HEK293T (cell line): ENCODE measurements at regions not wholly inside any gene's neighbourhood (a gene's known extent, or its start where the extent isn't known, plus 50 kb on each side); places are given as distances from the start of the nearest gene placed in this dataset.

ENCODE experiments used
- CTCF ChIA-PET: fragments of 350-600 bp; formaldehyde crosslinking; extraction: SDS; loops from one replicate; lab custom pipeline; 2021; ENCODE audit warnings: antibody characterized with exemption, inconsistent platforms; lab: Yijun Ruan, JAX
- POLR2A ChIA-PET: fragments of 350-600 bp; formaldehyde crosslinking; extraction: SDS; loops from one replicate; lab custom pipeline; 2020; ENCODE audit warnings: antibody characterized with exemption, inconsistent platforms; lab: Yijun Ruan, JAX
- DNase-seq: peaks from one replicate; pipeline ENCODE4 v3.0.0; 2012; ENCODE audit warnings: mixed read lengths; ENCODE audit errors: extremely low spot score
- ARNT ChIP-seq: fragments of 450-650 bp; IDR thresholded peaks from 2 replicates; pipeline ENCODE4 v1.6.1; 2017; ENCODE audit warnings: mild to moderate bottlenecking
- BHLHE40 ChIP-seq: fragments of 450-650 bp; IDR thresholded peaks from 2 replicates; pipeline ENCODE4 v1.6.1; 2016; ENCODE audit warnings: mild to moderate bottlenecking, moderate library complexity, borderline replicate concordance
- CTBP1 ChIP-seq: fragments of 450-650 bp; IDR thresholded peaks from 2 replicates; pipeline ENCODE4 v1.6.1; 2016; ENCODE audit warnings: borderline replicate concordance
- ELF4 ChIP-seq: fragments of 450-650 bp; IDR thresholded peaks from 2 replicates; pipeline ENCODE4 v1.6.1; 2017; ENCODE audit warnings: antibody characterized with exemption
- FOXA1 ChIP-seq: fragments of 450-650 bp; IDR thresholded peaks from 2 replicates; pipeline ENCODE4 v1.6.1; 2016; ENCODE audit warnings: mild to moderate bottlenecking
- FOXK2 ChIP-seq: fragments of 450-650 bp; IDR thresholded peaks from 2 replicates; pipeline ENCODE4 v1.6.1; 2016; ENCODE audit warnings: mild to moderate bottlenecking
- FOXM1 ChIP-seq: fragments of 450-650 bp; IDR thresholded peaks from 2 replicates; pipeline ENCODE4 v1.6.1; 2017; ENCODE audit warnings: mild to moderate bottlenecking, borderline replicate concordance
- HDGF ChIP-seq: fragments of 450-650 bp; IDR thresholded peaks from 2 replicates; pipeline ENCODE4 v1.6.1; 2017; ENCODE audit warnings: antibody characterized with exemption, borderline replicate concordance
- L3MBTL2 ChIP-seq: fragments of 450-650 bp; conservative IDR thresholded peaks from 2 replicates; pipeline ENCODE4 v1.6.1; 2016; ENCODE audit warnings: mild to moderate bottlenecking
- LEF1 ChIP-seq: fragments of 450-650 bp; IDR thresholded peaks from 2 replicates; pipeline ENCODE4 v1.6.1; 2017; ENCODE audit warnings: mild to moderate bottlenecking, borderline replicate concordance
- NFRKB ChIP-seq: fragments of 450-650 bp; IDR thresholded peaks from 2 replicates; pipeline ENCODE4 v1.6.1; 2016; ENCODE audit warnings: mild to moderate bottlenecking, moderate library complexity
- SP1 ChIP-seq: fragments of 450-650 bp; IDR thresholded peaks from 2 replicates; pipeline ENCODE4 v1.6.1; 2017
- SUZ12 ChIP-seq: fragments of 450-650 bp; IDR thresholded peaks from 2 replicates; pipeline ENCODE4 v1.6.1; 2016; ENCODE audit warnings: mild to moderate bottlenecking
- TARDBP ChIP-seq: fragments of 450-650 bp; IDR thresholded peaks from 2 replicates; pipeline ENCODE4 v1.6.1; 2016
- ZNF384 ChIP-seq: fragments of 450-650 bp; IDR thresholded peaks from 2 replicates; pipeline ENCODE4 v1.6.1; 2016
- TF ChIP-seq, protein P1 (sequence below): fragments of 450-650 bp; IDR thresholded peaks from 2 replicates; pipeline ENCODE4 v1.6.1; 2016

DNA sequence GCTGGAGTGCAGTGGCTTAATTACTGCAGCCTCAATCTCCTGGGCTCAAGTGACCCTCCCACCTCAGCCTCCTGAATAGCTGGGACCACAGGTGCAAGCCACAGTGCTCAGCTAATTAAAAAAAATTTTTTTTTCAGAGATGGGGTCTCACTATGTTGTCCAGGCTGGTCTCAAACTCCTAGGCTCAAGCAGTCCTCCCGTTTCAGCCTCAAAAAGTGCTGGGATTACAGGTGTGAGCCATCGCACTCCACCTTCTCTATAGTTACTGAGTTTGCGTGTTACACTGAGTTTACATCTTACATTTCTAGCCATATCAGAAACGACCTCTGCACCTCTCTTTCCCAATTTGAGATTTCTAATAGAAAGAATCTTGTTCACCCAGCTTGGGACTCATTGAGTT lies 53.6 kb upstream of the EML4 start:
- no peak for DNase-seq
- CTCF ChIA-PET: interaction anchor here (0.6 kb wide), 1 partner anchor 1272 kb away, joined by 3 read pairs; no protein-coding TSS in a partner anchor
- TF ChIP-seq SP1: no peak
- no peak for TF ChIP-seq BHLHE40
- no peak for TF ChIP-seq ELF4
- no peak for TF ChIP-seq FOXK2
- TF ChIP-seq LEF1: no peak
- no peak for TF ChIP-seq HDGF
- TF ChIP-seq SUZ12: no peak
- no peak for TF ChIP-seq L3MBTL2
- no peak for TF ChIP-seq FOXM1
- no peak for TF ChIP-seq FOXA1
- TF ChIP-seq, protein P1, sequence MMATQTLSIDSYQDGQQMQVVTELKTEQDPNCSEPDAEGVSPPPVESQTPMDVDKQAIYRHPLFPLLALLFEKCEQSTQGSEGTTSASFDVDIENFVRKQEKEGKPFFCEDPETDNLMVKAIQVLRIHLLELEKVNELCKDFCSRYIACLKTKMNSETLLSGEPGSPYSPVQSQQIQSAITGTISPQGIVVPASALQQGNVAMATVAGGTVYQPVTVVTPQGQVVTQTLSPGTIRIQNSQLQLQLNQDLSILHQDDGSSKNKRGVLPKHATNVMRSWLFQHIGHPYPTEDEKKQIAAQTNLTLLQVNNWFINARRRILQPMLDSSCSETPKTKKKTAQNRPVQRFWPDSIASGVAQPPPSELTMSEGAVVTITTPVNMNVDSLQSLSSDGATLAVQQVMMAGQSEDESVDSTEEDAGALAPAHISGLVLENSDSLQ: no peak
- TF ChIP-seq ZNF384: no peak
- TF ChIP-seq TARDBP: no peak
- TF ChIP-seq ARNT: no peak
- no peak for TF ChIP-seq CTBP1
- POLR2A ChIA-PET: no interaction called here

DNA sequence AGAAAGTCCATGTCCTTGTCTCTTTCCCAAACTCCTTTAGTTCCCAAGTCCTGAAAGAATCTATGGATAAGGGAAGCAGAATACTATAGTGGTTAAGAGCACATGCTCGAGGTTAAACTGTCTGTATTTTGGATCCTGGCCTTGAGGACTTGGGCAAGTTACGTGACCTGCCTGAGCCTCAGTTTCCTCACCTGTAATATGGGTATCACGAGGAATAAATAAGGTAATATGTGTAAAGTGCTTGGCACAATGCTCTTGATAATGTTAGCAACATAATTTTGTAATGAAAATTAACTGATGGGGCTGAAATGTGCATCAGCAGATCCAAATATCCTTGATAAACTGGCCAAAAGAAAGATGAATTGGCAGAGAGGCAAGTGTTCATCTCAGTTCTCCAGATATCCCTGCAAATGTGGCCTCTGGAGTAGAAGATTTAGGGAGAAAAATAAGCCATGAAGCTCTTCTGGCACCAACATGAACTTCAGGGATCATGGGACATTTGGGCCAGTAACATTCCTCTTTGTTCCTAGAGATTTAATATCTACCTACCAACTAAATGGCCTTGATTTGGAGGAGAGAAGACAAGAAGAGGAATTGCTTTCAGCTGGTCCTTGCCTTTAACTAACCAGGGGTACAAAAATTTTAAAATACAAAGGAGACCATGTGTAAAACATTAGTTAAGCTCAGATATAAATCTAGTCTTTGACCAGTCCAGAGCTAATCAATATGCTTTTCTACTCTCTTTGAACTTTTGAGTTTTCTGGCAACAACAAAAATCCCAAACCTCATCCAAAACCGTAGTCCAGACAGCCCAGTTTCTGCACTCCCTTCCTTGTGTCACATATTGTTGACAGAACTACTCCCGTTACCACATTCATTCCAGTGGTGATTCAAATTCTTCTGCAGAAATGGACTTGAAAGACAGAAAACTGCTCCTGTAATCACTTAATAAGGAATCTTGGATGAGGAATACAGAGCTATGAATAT lies 52.7 kb upstream of the EML4 start:
- no peak for DNase-seq
- POLR2A ChIA-PET: no interaction called here
- TF ChIP-seq NFRKB: no peak
- no peak for TF ChIP-seq TARDBP
- no peak for TF ChIP-seq ELF4
- no peak for TF ChIP-seq LEF1
- no peak for TF ChIP-seq ARNT
- CTCF ChIA-PET: interaction anchor here (0.6 kb wide), 1 partner anchor 1271 kb away, joined by 3 read pairs; no protein-coding TSS in a partner anchor

DNA sequence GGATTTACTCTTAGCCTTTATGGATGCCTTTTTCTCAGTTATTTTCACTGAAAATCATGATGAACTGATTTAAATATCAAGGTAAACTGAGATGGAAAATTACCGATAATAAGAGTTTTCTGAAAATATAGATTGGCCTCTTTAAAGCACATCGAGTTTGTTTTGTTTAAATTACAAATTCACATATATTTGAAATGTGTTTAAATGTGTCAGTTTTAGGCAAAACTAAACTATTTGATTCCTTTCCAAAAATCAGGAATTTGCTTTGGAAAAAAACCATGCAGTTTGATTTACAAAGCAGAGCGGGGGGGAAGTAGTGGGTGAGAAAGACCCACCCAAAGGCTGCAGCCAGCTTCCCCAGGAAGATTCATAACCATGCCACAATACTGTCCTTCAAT lies 52.0 kb upstream of the EML4 start:
- TF ChIP-seq L3MBTL2 (no peak), ARNT (no peak), FOXK2 (no peak), ZNF384 (no peak), FOXM1 (no peak), LEF1 (no peak), SUZ12 (no peak), TARDBP (no peak), HDGF (no peak), FOXA1 (no peak), BHLHE40 (no peak), CTBP1 (no peak), SP1 (no peak), ELF4 (no peak), NFRKB (no peak)
- TF ChIP-seq, protein P1: no peak
- POLR2A ChIA-PET: no interaction called here
- no peak for DNase-seq
- CTCF ChIA-PET: interaction anchor here (0.7 kb wide), 1 partner anchor 21 kb away, joined by 3 read pairs; no protein-coding TSS in a partner anchor

DNA sequence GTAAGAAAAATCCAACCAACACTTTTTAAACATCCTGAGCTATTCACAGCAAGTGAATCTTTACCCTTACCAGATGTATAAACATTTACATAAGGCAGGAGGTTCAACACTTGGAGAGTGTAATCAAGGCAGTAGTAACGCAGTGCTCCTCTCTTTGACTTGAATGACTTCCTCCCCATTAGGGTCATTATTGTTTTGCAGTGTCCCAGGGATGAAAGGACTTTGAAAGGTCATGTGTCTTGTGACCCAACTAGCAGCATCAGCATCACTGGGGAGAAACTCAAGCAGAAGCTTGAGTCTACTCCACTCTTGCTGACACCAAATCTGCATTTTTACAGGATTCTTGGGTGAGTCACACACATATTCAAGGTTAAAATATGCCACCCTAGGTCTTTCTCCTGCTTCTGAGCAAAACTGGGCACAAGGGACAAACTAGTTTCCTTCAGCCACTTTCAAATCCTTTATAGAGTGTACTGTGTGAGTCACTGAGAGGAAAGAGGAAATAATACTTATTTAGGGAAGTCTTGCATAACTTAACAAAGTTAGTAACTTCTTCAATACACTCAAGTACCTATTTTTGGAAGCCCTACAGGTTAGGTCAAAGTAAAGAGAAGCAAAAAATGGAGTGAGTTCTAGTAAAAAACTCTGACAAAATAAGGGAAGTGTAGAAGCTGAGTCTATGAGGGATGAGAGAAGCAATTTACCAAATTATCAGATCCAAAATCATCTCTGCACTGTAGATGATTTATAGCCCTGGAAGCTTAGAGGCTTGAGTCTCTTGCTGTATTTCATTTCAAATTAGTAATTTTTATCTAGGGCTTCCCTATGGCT lies 51.0 kb upstream of the EML4 start:
- CTCF ChIA-PET: interaction anchor here (0.7 kb wide), 1 partner anchor 22 kb away, joined by 3 read pairs; no protein-coding TSS in a partner anchor
- DNase-seq: no peak
- TF ChIP-seq TARDBP (no peak), FOXK2 (no peak), ZNF384 (no peak), HDGF (no peak), CTBP1 (no peak), FOXA1 (no peak), BHLHE40 (no peak), ARNT (no peak), L3MBTL2 (no peak), NFRKB (no peak), FOXM1 (no peak), ELF4 (no peak), SP1 (no peak), SUZ12 (no peak)
- TF ChIP-seq, protein P1: no peak
- POLR2A ChIA-PET: interaction anchor here (2.0 kb wide), 1 partner anchor 24 kb away, joined by 6 read pairs; no protein-coding TSS in a partner anchor
